ENCODE measurements at regions not wholly inside any gene's neighbourhood (a gene's known extent, or its start where the extent isn't known, plus 50 kb on each side); places are given as distances from the start of the nearest gene placed in this dataset.

DNA sequence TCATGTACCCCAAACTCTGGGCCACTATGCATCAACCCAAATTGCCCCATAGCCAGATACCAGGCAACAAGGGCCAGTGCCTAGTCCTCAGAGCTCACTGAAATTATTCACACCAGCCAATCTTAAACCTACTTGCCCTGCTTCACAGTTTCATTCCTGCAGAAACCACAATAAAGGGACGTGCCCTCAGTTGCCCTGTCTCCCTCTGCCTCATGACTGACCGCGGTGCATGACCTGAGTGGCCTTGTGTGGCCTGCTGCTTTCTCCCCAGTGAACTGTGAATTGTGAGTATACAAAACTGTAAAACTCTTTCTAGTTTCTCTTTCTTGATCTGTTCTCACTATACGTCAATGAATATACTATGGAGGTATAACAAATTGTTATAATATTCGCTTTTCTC is 490.9 kb upstream of the MIS18BP1 start:
- no peaks in the 10 kb centered on the region for H3K79me2 ChIP-seq (replicated peaks; ENCODE audit: insufficient read depth)
- H3K27ac ChIP-seq (ENCODE audit: low read depth), result no peak overlapping the region
- H4K20me1 ChIP-seq (replicated peaks; ENCODE audit: insufficient read depth), result no peaks in the 10 kb centered on the region
- no peak overlapping the region for H3K27ac Mint-ChIP-seq
- H3K4me3 ChIP-seq, result no peak overlapping the region
- no peak overlapping the region for H3K4me2 ChIP-seq
- H3K4me3 Mint-ChIP-seq, result no peak overlapping the region
- no peaks in the 10 kb centered on the region for H3K4me1 Mint-ChIP-seq
- no peaks in the 10 kb centered on the region for H3K27me3 Mint-ChIP-seq (ENCODE audit: insufficient read depth, low read depth, poor library complexity)
- H2AFZ ChIP-seq, result no peak overlapping the region
- no peaks in the 10 kb centered on the region for H3K4me1 ChIP-seq (ENCODE audit: insufficient read depth)
- DNase-seq (ENCODE audit: low spot score), result no peak
- H3K36me3 ChIP-seq (ENCODE audit: insufficient read depth), result no peaks in the 10 kb centered on the region
- no peaks in the 10 kb centered on the region for H3K9me2 ChIP-seq (ENCODE audit: insufficient read depth)
- no peak for ATAC-seq
- no peaks in the 10 kb centered on the region; the same call in 2 of the 3 replicates for H3K9me3 Mint-ChIP-seq
- TF ChIP-seq, protein P1, sequence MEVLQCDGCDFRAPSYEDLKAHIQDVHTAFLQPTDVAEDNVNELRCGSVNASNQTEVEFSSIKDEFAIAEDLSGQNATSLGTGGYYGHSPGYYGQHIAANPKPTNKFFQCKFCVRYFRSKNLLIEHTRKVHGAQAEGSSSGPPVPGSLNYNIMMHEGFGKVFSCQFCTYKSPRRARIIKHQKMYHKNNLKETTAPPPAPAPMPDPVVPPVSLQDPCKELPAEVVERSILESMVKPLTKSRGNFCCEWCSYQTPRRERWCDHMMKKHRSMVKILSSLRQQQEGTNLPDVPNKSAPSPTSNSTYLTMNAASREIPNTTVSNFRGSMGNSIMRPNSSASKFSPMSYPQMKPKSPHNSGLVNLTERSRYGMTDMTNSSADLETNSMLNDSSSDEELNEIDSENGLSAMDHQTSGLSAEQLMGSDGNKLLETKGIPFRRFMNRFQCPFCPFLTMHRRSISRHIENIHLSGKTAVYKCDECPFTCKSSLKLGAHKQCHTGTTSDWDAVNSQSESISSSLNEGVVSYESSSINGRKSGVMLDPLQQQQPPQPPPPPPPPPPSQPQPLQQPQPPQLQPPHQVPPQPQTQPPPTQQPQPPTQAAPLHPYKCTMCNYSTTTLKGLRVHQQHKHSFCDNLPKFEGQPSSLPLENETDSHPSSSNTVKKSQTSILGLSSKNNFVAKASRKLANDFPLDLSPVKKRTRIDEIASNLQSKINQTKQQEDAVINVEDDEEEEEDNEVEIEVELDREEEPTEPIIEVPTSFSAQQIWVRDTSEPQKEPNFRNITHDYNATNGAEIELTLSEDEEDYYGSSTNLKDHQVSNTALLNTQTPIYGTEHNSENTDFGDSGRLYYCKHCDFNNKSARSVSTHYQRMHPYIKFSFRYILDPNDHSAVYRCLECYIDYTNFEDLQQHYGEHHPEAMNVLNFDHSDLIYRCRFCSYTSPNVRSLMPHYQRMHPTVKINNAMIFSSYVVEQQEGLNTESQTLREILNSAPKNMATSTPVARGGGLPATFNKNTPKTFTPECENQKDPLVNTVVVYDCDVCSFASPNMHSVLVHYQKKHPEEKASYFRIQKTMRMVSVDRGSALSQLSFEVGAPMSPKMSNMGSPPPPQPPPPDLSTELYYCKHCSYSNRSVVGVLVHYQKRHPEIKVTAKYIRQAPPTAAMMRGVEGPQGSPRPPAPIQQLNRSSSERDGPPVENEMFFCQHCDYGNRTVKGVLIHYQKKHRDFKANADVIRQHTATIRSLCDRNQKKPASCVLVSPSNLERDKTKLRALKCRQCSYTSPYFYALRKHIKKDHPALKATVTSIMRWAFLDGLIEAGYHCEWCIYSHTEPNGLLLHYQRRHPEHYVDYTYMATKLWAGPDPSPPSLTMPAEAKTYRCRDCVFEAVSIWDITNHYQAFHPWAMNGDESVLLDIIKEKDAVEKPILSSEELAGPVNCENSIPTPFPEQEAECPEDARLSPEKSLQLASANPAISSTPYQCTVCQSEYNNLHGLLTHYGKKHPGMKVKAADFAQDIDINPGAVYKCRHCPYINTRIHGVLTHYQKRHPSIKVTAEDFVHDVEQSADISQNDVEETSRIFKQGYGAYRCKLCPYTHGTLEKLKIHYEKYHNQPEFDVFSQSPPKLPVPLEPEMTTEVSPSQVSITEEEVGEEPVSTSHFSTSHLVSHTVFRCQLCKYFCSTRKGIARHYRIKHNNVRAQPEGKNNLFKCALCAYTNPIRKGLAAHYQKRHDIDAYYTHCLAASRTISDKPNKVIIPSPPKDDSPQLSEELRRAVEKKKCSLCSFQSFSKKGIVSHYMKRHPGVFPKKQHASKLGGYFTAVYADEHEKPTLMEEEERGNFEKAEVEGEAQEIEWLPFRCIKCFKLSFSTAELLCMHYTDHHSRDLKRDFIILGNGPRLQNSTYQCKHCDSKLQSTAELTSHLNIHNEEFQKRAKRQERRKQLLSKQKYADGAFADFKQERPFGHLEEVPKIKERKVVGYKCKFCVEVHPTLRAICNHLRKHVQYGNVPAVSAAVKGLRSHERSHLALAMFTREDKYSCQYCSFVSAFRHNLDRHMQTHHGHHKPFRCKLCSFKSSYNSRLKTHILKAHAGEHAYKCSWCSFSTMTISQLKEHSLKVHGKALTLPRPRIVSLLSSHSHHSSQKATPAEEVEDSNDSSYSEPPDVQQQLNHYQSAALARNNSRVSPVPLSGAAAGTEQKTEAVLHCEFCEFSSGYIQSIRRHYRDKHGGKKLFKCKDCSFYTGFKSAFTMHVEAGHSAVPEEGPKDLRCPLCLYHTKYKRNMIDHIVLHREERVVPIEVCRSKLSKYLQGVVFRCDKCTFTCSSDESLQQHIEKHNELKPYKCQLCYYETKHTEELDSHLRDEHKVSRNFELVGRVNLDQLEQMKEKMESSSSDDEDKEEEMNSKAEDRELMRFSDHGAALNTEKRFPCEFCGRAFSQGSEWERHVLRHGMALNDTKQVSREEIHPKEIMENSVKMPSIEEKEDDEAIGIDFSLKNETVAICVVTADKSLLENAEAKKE (CRISPR knock-in tag; IDR thresholded peaks at IDR 0.05), result no peak
- TF ChIP-seq ZNF114 (CRISPR knock-in tag; IDR thresholded peaks at IDR 0.05), result no peak
- TF ChIP-seq STAT1 (IDR thresholded peaks at IDR 0.05; ENCODE audit: unreplicated experiment), result no peak
- TF ChIP-seq EZH2 (IDR thresholded peaks at IDR 0.05; ENCODE audit: low read depth, unreplicated experiment), result no peak
- no peak for TF ChIP-seq EZH2phosphoT487 (IDR thresholded peaks at IDR 0.05; ENCODE audit: unreplicated experiment)
- TF ChIP-seq, protein P2, sequence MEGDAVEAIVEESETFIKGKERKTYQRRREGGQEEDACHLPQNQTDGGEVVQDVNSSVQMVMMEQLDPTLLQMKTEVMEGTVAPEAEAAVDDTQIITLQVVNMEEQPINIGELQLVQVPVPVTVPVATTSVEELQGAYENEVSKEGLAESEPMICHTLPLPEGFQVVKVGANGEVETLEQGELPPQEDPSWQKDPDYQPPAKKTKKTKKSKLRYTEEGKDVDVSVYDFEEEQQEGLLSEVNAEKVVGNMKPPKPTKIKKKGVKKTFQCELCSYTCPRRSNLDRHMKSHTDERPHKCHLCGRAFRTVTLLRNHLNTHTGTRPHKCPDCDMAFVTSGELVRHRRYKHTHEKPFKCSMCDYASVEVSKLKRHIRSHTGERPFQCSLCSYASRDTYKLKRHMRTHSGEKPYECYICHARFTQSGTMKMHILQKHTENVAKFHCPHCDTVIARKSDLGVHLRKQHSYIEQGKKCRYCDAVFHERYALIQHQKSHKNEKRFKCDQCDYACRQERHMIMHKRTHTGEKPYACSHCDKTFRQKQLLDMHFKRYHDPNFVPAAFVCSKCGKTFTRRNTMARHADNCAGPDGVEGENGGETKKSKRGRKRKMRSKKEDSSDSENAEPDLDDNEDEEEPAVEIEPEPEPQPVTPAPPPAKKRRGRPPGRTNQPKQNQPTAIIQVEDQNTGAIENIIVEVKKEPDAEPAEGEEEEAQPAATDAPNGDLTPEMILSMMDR (conservative IDR thresholded peaks at IDR 0.05; ENCODE audit: low read depth in 2 of 2), result no peak
- no peak for TF ChIP-seq ZNF331 (CRISPR knock-in tag; IDR thresholded peaks at IDR 0.05; ENCODE audit: low read depth)
- TF ChIP-seq, protein P3, sequence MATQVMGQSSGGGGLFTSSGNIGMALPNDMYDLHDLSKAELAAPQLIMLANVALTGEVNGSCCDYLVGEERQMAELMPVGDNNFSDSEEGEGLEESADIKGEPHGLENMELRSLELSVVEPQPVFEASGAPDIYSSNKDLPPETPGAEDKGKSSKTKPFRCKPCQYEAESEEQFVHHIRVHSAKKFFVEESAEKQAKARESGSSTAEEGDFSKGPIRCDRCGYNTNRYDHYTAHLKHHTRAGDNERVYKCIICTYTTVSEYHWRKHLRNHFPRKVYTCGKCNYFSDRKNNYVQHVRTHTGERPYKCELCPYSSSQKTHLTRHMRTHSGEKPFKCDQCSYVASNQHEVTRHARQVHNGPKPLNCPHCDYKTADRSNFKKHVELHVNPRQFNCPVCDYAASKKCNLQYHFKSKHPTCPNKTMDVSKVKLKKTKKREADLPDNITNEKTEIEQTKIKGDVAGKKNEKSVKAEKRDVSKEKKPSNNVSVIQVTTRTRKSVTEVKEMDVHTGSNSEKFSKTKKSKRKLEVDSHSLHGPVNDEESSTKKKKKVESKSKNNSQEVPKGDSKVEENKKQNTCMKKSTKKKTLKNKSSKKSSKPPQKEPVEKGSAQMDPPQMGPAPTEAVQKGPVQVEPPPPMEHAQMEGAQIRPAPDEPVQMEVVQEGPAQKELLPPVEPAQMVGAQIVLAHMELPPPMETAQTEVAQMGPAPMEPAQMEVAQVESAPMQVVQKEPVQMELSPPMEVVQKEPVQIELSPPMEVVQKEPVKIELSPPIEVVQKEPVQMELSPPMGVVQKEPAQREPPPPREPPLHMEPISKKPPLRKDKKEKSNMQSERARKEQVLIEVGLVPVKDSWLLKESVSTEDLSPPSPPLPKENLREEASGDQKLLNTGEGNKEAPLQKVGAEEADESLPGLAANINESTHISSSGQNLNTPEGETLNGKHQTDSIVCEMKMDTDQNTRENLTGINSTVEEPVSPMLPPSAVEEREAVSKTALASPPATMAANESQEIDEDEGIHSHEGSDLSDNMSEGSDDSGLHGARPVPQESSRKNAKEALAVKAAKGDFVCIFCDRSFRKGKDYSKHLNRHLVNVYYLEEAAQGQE (IDR thresholded peaks at IDR 0.05; ENCODE audit: unreplicated experiment), result no peak
- TF ChIP-seq CREB1 (CRISPR knock-in tag; IDR thresholded peaks at IDR 0.05; ENCODE audit: low read depth), result no peak
- TF ChIP-seq JUNB (IDR thresholded peaks at IDR 0.05; ENCODE audit: unreplicated experiment), result no peak
- no peak for TF ChIP-seq NANOG (IDR thresholded peaks at IDR 0.05; ENCODE audit: borderline replicate concordance)
- no peak for TF ChIP-seq POLR2AphosphoS5 (IDR thresholded peaks at IDR 0.05; ENCODE audit: low read depth)
- TF ChIP-seq, protein P4, sequence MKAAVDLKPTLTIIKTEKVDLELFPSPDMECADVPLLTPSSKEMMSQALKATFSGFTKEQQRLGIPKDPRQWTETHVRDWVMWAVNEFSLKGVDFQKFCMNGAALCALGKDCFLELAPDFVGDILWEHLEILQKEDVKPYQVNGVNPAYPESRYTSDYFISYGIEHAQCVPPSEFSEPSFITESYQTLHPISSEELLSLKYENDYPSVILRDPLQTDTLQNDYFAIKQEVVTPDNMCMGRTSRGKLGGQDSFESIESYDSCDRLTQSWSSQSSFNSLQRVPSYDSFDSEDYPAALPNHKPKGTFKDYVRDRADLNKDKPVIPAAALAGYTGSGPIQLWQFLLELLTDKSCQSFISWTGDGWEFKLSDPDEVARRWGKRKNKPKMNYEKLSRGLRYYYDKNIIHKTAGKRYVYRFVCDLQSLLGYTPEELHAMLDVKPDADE (IDR thresholded peaks at IDR 0.05), result no peak
- no peaks in the 10 kb centered on the region for H3K27me3 ChIP-seq (ENCODE audit: insufficient read depth)
- no peaks in the 10 kb centered on the region for H3K36me3 Mint-ChIP-seq (ENCODE audit: low read depth)
- no peaks in the 10 kb centered on the region for H3F3A ChIP-seq (replicated peaks; ENCODE audit: low read depth)

All from GM23338 (cell line).